Right atrium auricular region (tissue), 2 donors: ENCODE measurements at regions not wholly inside any gene's neighbourhood (a gene's known extent, or its start where the extent isn't known, plus 50 kb on each side); places are given as distances from the start of the nearest gene placed in this dataset.

Experiments used
- DNase-seq: peaks from one replicate; pipeline ENCODE4 v3.0.0-alpha.2; 2019; ENCODE audit warnings: low spot score
- H3K27ac ChIP-seq, 2 donors: fragments of 200-600 bp; sonication (generic); 1 replicate in 1 of 2; 2 replicates in 1 of 2; pipeline ENCODE4 v1.5.1; 2016 to 2019
- H3K27me3 ChIP-seq, 2 donors: fragments of 200-600 bp; sonication (generic); one replicate each; pipeline versions ENCODE4 v1.5.1 to v1.6.0; 2017 to 2019
- H3K36me3 ChIP-seq: fragments of 200-600 bp; sonication (generic); one replicate; pipeline ENCODE4 v1.5.1; 2016
- H3K4me1 ChIP-seq, 2 donors: fragments of 200-600 bp; sonication (generic); one replicate each; pipeline versions ENCODE4 v1.5.1 to v1.6.0; 2017 to 2019
- H3K4me3 ChIP-seq, 2 donors: fragments of 200-600 bp; sonication (generic); 1 replicate in 1 of 2; 2 replicates in 1 of 2; pipeline ENCODE4 v1.5.1; 2017 to 2019; ENCODE audit warnings: mild to moderate bottlenecking in 1 of 2, moderate library complexity in 1 of 2
- H3K9me3 ChIP-seq, 2 donors: fragments of 200-600 bp; sonication (generic); one replicate each; pipeline ENCODE4 v1.5.1; 2019
- CTCF ChIP-seq, 2 donors: fragments of 200-600 bp; sonication (generic); IDR thresholded peaks; one replicate each; pipeline ENCODE4 v1.5.1; 2019; ENCODE audit warnings: antibody characterized with exemption in 2 of 2

DNA sequence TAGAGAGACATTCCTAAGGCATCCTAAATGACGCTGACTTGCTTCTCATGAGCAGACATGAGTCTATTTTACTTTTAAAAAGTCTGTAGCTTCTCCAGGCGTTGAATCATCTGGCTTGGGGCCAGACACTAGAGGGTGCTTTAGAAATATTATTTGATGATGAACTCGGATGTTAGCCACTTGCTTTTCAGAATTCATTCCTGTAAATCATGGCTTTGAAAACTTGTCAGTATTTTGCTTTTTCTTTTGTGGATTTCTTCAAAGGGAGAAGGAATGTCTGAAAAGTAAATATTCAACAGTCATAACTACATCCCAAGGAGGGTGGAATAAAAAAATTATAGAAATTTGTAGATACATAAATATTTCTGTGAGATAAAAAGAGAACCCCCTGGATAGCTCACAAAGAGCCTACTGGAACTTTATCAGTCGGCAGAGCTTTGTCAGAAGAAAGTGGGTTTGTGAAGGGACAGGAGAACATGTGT is 370.8 kb downstream of the OSR1 start:
- DNase-seq = peak; percentile 90
- H3K27me3 ChIP-seq = no peaks in the 10 kb centered on the region
- no peaks in the 10 kb centered on the region for H3K36me3 ChIP-seq
- peak in 1 of 2 donors; percentile 54 for TF ChIP-seq CTCF (IDR thresholded peaks at IDR 0.05)
- no peaks in the 10 kb centered on the region for H3K9me3 ChIP-seq
- no peak overlapping the region for H3K4me3 ChIP-seq
- H3K4me1 ChIP-seq = peaks cover 0 to 22% of the 10 kb centered on the region in 2 donors
- peak overlapping the region in 1 of 2 donors; percentile 73 for H3K27ac ChIP-seq

DNA sequence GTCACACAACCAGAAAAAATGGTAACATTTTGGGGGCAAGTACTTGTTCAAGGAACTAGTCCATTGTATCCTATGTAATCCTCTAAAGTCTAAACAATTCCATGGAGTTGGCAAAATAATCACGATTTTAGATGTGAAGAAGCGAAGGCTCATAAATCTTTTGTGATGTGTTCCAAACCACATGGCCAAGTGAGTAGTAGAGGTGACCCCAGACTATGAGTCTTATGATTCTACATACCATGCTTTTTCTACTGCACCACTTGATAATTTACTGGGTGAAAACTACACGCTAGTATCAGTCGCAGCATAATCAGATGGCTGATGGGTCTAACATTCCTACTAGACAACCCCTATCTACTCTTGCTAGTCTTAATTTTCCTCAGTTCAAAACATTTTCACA is 371.4 kb downstream of the OSR1 start:
- Histone ChIP-seq H3K9me3 (no peaks in the 10 kb centered on the region), H3K4me3 (no peak overlapping the region), H3K4me1 (peaks cover 0 to 19% of the 10 kb centered on the region in 2 donors), H3K36me3 (no peaks in the 10 kb centered on the region), H3K27ac (no peak overlapping the region), H3K27me3 (no peaks in the 10 kb centered on the region)
- TF ChIP-seq CTCF (IDR thresholded peaks at IDR 0.05) = no peak
- DNase-seq = no peak

GRCh38 chr2:18986046-18986445 is 372.4 kb downstream of the OSR1 start:
- no peak overlapping the region for H3K4me3 ChIP-seq
- no peaks in the 10 kb centered on the region for H3K9me3 ChIP-seq
- H3K36me3 ChIP-seq = no peaks in the 10 kb centered on the region
- no peak for TF ChIP-seq CTCF (IDR thresholded peaks at IDR 0.05)
- no peak overlapping the region for H3K27ac ChIP-seq
- no peak for DNase-seq
- no peaks in the 10 kb centered on the region for H3K27me3 ChIP-seq
- peaks cover 0 to 9% of the 10 kb centered on the region in 2 donors for H3K4me1 ChIP-seq

- H3K4me3 ChIP-seq = no peak overlapping the region
- TF ChIP-seq CTCF (IDR thresholded peaks at IDR 0.05) = no peak
- H3K27me3 ChIP-seq = no peaks in the 10 kb centered on the region
- H3K9me3 ChIP-seq = no peaks in the 10 kb centered on the region
- no peak overlapping the region for H3K27ac ChIP-seq
- H3K4me1 ChIP-seq = peaks cover 0 to 26% of the 10 kb centered on the region in 2 donors
- no peaks in the 10 kb centered on the region for H3K36me3 ChIP-seq
- no peak for DNase-seq
Measured at GRCh38 chr2:18980786-18981430, 377.5 kb downstream of the OSR1 start.

DNA sequence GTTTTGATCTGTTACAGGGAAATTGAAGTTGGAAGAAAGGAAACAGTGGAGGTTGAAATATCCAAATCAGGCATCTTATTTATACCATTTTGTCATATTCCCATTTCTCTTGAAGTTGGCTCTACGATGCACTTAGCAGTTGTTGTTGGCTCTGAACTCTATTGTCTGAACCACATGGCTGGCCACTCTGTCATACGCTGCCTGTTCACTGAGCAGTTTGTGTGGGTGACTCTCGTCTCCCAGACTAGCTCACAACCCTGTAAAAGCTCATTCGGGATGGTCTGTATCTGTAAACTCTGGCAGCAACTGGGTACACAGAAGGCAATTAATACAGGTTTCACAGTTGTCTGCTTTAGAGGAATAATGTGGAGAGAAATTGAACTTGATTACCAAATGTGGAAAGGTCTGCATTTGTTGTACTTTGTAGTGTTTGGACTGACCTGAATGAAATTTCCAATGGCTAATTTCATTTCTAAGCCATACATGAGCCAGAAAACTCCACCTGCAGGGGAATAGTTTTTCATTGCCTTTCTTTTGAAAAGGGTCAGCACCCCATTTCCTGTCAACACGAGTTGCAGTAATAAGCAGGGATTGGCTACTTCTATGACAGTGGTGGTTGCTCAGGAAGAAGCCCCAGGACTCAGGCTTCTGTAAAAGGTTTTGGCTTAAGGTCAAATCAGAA is 378.2 kb downstream of the OSR1 start:
- DNase-seq = no peak
- no peak for TF ChIP-seq CTCF (IDR thresholded peaks at IDR 0.05)
- no peaks in the 10 kb centered on the region for H3K36me3 ChIP-seq
- H3K27ac ChIP-seq = no peak overlapping the region
- no peak overlapping the region for H3K4me3 ChIP-seq
- H3K4me1 ChIP-seq = peaks cover 0 to 32% of the 10 kb centered on the region in 2 donors
- H3K9me3 ChIP-seq = no peaks in the 10 kb centered on the region
- no peaks in the 10 kb centered on the region for H3K27me3 ChIP-seq
